NCI-H1694 treated with DMSO at 0.1 percent for 48 hours (cell line): ENCODE measurements at regions not wholly inside any gene's neighbourhood (a gene's known extent, or its start where the extent isn't known, plus 50 kb on each side); places are given as distances from the start of the nearest gene placed in this dataset.

ENCODE experiments used
- DNase-seq: peaks from one replicate; lab custom pipeline; 2025; lab: John Stamatoyannopoulos, UW

DNA sequence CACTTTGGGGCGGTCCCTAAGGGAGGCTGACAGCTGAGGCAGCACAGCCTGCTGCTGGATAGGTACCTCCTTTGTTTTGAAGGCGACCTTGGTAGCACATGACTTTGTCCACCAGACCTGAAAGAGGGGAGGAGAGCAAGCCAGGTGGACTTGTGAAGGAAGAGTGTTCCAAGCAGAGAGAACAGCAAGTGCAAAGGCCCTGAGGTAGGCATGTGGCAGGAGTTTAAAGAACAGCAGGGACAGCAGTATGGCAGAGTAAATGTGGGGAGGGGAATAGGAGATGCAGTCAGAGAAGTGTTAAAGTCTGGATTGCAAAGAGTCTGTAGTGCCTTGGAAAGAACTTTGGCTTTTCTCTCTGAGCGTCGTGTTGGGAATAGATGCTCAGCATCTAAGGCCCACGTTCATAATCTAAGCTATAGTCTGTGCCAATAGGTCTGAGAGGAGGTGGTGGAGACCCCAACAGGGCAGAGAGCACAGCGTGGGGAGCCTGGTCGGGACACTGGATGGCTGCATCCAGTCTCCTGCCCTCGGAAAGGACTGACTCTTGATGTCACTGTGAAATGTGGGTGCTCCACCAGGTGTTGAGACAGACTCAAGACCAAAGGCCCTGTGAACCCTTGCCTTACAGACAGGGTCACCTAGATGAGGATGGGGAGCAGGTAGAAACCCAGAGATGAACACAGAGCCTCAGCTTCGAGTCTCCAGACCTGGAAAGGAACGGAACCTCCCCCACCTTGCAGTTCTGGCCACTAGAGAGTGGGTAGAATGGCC, 242.1 kb upstream of the PWP1 start:
- no peak for DNase-seq

DNA sequence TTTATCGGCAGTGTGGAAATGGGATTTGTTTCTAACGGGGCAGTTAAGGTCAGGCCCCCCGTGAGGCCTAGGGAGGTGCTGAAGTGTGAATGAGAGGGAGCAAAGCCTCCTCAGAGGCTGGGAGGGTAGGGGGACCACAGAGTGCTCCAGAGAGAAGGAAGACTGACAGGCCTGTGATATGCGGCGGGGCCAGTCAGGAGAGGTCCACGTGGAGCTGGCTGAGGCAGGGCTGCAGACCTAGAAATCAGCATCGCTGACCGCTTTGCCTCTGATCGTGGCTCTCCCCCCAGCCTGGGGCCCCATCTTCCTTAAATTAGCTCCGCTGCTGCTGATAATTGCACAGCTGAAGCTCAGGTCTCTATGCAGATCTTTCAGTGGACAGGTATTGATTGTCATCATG, 240.8 kb upstream of the PWP1 start:
- no peak for DNase-seq

DNA sequence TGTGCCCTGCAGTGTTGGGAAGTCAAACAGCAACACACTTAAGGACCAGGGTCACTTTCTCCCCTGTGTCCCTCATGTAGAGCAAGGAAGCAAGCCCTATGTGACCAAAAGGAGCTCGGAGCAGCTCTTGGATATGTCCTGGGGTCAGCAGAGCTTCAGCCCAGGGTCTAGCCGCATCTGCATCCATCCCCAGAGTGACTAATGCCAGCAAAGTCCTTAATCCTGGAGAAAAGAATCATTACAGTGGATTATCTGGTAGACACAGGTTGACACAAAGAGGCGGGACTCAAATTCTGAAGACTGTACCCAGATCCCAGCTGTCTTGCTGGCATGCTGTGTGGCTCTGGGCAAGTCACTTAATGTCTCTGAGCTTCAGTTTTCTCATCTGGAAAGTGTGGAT, 239.1 kb upstream of the PWP1 start:
- DNase-seq = no peak

DNA sequence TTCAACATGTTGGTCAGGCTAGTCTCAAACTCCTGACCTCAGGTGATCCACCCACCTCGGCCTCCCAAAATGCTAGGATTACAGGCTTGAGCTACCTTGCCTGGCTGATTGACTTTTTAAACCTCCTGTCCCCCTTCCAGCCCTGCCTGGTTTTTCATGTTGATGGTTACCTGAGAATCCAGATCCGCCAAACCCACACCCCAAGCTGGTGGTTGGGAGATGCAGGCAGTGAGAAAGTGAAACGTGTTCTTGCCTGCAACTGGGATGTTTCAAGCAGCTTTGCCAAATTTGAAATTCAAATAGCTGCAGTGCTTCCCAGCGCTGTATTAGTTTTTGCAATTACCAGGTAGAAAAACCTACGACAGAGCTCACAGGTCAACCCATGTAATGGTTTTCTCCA, 238.3 kb upstream of the PWP1 start:
- no peak for DNase-seq

DNA sequence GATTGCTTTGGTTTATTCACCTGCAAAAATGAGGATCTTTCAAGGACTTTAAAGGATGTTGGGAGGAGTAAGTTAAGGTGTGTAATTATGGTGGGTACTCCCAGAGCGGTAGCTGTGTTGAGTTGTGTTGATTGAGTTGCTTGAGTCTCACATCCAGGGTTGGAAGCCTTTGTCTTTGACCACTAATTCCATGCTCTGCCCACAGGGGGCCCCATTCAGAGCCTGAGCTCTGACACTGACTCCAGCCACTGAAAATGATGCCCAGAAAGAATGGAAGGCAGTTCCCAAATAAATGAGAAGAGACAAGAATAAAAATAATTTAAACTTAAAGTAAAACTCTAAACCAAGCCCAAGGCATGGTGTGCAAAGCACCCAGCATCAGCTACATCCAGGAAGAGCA, 237.4 kb upstream of the PWP1 start:
- DNase-seq = no peak

DNA sequence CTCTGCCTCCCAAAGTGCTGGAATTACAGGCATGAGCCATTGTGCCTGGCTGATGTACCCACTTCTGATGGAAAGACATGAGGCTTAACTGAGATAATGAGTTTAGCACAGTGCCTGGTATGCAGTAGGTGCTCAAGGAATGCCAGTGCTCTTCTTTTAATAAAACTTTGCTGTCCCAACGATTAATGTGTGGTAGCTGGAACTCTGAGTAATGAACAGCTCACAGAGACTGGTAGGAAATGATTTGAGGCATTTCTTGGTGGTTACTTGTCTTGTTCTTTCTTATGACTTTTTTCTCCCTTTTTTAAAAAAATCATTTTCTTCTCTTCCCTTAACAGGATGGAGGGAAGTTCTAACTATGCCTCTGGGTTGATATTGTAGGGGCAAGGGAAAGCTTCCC, 235.7 kb upstream of the PWP1 start:
- no peak for DNase-seq

DNA sequence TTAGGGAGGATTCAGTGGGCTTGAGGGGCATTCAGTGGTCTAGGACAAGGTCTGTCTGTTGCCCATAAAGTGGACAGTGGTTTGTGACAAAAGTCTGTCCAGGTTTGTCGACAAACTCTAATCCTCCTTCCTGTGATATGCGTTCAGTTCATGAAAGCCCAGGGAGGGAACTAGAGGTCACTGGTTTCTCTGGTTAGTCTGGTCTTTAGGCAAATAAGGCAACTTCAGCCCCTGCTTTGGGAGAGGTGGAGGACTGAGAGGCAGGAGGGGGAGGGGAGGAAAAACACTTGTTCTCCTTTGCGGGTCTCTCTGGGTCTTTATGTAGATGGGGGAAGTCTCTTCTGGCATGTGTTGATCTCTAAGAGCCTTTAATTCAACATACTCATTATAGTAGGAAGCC, 235.1 kb upstream of the PWP1 start:
- no peak for DNase-seq

DNA sequence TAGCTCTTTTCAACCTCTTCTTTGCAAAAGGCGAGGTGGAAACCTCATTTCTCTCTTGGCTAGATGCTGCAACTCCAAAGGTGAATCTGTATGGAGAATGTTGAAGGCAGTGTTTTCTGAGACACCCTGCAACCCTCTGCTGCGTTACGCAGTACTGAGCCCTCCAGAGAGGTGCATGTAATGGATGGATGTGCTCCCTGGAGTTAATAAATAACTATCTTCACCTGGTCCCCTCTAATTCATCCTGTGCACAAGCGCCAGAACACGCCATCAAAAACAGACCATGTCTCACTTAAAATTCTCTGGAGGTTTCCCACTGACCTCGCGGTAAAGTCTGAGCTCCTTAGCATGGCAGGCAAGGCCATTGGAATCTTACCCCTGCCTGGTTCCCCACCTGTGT, 234.4 kb upstream of the PWP1 start:
- DNase-seq = no peak

DNA sequence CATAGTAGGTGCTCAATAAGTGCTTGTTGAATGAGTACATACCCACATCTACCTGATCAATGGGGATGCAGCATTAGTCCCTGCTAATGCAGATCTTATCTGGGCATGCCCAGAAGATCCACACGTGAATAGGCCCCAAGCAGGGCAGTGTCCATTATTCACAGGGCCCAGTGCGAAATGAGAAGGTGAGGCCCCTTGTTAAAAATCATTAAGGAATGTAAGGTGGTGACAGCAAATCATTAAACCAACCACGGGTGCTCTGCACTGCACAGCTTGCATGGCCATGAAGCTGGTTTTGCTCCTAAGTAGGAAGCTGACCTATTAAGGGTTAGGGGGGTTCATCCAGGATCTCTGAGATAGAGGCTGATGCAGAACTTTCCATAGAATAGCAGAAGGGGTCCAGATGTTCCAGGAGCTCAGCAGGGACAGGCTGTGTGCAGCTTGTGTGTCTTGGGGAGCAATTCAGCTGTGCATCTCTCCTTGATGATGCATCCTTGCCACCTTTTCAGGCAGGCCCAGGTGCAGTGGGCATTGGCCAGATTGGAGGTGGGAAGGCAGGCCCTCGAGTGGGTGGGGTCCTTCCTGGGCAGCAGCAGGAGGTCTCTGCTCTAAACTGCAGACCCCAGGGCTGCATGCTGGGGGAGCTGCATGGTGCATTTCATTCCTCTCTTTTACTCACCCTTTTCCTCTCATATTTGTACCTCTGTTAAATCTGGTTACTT, 231.3 kb upstream of the PWP1 start:
- no peak for DNase-seq

DNA sequence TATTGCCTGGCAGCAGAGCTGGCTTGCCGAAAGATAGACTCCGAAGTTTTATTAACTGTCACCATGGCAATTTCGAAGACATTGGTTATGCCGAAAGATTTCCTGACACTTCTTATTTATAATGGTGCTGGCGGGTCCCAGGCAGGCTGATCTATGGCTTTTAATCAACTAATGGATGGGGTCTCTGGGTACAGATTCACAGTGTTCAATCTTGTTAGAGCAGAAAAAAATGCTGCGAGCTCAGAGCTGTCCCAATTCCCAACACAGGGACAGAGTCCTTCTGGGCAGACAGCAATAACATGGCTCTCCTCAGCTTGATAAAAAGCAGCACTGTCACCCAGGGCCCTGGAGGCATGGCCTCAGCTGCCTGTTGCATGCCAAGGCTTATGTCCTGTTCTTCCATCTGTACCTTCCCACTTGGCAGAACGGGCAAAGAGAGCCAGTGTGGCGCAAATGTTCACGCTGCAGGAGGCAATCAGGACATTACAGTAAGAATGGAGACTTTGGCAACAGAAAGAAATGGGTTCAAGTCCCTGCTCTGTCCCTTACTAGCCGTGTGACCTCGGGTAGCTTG, 228.2 kb upstream of the PWP1 start:
- no peak for DNase-seq

DNA sequence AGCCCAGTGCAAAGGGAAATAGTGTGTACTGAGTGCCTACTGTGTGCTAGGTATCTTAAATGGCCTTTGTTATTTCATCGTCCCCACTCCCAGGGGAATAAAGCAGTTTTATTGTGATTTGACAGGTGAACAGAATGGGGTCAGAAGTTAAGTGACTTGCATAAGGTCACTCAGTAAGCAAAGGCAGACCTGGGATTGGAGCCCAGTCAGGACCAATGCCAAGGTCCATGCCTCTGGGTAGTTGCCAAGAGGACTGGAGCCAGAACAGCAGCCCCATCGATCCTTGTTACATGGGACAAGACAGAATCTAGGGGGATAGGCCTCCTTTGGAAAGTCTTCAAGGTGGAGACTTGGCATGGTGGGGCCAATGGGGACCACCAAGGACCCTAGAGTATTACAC, 227.4 kb upstream of the PWP1 start:
- no peak for DNase-seq

DNA sequence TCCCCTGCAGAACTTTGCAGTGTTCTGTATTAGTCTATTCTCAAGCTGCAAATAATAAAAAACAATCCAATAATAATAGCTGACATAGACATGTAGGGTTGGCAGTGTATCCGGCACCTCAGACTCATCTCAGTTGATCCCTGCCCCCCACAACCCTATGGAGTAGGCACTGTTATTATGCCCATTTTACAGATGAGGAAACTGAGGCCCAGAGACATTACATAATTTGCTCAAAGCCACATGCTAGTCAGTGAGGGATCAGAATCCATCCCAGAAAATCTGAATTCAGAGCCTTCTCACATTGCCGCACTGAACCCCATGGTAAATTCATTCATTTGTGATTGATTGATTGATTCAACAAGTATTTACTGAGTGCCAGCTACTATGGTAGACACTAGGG, 226.6 kb upstream of the PWP1 start:
- no peak for DNase-seq

DNA sequence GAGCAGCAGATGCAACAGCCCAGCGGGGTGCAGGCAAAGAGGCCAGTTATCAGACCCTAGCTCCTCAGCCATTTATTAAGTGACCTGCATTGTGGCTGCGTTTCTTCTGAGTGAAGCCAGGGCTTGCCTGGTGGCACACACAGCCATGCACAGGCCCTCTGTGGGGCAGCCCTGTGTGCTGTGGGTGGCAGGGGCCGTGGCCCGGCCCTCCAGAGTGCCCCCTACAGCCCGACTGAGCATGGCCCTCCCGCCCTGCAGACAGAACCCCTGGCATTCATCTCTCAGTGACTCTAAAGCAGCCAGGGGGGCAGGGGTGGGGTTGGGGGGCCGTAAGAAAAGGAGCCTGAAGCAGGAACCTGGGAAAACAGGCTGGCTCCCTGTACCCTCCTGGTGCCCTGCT, 226.0 kb upstream of the PWP1 start:
- no peak for DNase-seq

DNA sequence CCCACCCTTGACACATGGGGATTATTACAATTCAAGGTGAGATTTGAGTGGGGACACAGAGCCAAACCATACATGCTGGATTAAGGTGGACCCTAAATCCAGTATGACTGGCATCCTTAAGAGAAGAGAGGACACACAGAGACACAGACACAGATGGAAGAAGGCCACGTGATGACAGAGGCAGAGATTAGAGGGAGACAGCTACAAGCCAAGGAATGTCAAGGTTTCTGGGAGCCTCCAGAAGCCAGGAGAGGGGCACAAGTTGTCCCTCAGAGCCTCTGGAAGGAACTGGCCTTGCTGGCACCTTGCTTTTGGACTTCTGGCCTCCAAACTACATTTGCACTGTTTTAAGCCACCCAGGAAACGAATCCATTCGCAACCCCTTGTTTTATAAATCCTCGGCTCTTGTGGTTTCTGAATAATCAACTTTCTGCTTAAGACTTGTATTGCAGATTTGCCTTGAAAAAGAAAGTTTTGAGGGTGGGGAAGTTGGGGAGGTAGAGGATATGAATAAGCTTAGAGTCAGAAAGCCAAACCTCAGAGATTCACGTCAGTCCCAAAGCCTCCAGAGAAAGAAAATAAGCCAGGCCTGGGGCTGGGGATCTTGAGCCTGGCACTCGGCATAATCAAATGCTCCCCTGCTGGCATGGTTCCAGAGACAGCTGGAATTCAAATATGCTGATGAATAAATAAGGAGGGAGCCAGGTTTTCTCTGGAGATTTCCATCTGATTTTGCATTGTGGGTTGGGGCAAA, 224.2 kb upstream of the PWP1 start:
- no peak for DNase-seq

DNA sequence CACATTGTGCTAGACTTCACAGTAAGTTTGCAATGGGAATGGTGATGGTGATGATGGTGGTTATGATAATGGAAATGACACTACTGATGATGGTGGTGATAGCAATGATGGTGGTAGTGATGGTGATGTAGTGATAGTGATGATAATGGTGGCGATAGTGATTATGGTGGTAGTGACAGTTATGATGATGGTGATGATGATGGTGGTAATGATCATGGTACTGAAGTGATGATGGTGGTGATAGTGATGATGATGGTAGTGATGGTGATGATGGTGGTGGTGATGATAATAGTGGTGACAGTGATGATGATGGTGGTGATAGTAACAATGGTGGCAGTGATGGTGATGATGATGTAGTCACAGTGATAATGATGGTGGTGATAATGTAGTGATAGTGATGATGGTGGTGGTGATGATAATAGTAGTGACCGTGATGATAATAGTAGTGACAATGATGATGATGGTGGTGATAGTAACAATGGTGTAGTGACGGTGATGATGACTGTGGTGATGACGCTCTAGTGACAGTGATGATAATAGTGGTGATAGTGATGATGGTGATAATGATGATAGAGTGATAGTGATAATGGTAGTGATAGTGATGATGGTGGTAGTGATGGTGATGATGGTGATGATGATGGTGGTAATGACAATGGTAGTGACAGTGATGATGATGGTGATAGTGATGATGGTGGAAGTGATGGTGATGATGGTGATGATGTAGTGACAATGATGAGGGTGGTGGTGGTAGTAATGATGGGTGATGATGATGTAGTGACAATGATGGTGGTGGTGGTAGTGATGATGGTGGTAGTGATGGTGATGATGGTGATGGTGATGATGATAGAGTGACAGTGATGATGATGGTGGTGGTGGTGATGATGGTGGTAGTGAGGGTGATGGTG, 222.9 kb upstream of the PWP1 start:
- DNase-seq = no peak

DNA sequence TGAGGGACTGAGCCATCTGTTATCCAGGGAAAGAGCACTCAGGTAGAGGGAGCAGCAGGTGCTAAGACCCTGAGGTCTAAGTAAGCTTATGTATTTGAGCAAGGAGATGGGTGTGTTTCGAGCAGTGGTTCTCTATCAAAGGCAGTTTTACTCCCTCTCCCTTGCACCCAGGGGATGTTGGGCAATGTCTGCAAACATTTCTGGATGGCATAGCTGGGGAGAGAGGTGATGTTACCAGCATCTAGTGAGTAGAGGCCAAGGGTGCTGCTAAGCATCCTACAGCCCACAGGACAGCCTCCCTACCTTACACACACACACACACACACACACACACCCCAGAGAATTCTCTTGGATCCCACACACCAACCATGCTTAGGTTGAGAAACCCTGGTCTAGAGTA, 221.0 kb upstream of the PWP1 start:
- DNase-seq = no peak

DNA sequence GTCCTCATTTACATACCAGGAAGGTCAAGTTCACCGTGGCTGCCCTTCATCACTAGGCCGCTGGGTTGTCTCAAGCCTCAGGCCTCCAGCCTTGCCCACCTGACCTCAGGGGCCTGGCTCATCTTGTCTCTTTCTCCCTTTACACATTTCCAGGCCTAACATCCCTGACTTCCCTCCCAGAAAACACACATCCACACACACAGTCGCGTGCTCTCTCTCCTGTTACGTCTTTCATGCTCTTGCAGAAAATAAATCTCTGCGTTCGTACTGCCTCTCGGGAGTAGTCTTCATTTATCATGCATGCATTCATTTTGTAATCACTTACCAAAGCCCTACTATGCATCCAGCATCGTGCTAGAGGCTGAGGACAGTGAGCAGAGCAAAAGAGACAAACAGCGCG, 220.0 kb upstream of the PWP1 start:
- no peak for DNase-seq

DNA sequence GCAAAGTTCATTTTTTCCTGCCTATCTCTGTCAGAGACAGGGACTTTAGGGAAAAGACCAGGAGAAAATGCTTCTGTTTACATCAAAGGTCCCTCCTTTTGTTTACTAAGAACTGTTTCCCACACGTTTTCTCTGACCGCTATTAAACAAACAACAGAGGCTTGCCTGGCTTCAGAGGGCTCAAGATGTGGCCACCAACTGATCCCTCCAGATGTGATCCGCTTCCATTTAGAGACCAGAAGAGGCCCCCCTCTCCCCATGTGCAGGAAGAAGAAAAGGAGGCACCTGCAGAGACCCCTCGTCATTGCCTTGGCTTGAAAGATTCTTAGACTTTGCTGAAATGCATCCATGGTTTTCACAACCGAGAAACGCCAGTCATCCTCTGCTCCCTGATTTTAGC, 217.9 kb upstream of the PWP1 start:
- DNase-seq = no peak

DNA sequence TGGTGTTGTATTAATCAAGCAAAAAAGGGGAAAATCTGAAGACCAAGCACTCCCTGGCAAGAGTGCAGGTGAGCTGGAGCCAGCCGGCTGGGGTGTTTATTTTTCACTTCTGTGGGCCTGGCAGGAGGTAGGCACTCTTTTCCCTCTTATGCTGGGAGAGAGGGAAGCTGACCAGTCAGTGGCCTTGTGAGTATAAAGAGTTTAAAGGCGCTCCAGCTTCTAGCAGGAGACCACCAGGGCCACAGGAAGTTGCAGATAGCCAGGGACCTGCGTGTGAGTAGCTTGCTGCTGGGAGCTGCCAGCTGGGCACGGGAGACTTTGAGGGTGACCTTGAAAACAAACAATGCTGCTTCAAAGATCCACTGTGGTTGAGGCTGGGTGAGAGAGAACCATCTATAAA, 217.4 kb upstream of the PWP1 start:
- no peak for DNase-seq

DNA sequence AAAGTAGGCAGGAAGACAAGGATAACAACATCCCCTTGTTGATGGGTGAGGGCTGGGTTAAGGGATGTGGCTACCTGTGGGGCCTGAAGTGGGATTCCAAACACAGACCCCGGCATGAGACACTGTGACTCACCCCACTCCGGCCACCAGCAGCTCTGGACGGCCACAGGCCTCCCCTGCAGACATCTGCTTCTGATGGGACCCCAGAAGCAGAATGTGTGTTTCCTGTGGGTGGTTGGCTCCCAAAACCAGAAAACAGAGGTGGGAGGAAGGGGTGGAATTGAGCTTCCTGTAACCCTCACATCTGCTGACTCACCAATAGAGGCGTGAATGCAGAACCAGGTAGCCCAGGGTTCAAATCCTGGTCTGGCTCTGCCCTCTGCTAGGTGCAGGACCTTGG, 216.6 kb upstream of the PWP1 start:
- no peak for DNase-seq

DNA sequence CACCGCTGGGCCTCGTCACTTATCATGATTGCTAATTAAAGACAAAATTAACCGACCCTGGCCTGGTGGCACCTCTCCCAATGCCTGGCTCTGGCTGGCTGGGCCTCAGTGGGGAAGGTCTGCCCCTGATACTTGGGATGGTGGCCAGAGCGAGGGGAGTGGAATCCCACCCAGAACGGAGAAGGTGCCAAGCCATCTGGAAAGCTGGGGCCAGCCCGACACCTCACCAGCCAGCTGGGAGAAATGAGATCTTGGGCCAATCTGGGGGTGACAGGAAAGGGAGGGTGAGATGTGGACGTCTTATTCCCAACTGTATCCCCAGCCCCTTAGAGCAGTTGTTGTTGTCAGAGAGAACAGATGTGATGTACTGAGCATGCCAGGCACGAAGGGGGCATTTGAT, 215.0 kb upstream of the PWP1 start:
- peak; percentile 18 for DNase-seq

DNA sequence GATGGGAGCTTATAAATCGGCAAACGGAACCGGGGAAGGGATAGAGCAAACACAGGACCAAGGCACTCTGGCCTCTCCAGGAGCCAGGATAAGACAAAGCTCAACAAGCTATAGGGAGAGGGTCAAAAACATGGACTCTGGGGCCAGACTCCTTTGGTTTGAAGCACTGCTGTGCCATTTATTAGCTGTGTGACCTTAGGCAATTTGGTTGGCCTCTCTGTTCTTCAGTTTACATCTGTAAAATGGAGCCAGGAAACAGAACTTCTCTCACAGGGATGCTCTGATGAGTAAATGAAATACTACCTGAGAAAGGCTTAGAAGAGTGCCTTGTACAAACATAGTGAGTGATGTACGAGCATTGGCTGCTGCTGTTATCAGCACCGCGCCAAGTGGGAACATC, 213.3 kb upstream of the PWP1 start:
- no peak for DNase-seq
